GM23338 (cell line): ENCODE measurements at regions not wholly inside any gene's neighbourhood (a gene's known extent, or its start where the extent isn't known, plus 50 kb on each side); places are given as distances from the start of the nearest gene placed in this dataset.

ENCODE experiments used
- ATAC-seq: fragments of 200-7000 bp; cut with Tn5 transposase; 3 replicates; pipeline ENCODE4 v1.9.1; 2020
- DNase-seq: peaks from one replicate; pipeline ENCODE4 v3.0.0-alpha.2; 2015; ENCODE audit warnings: low spot score
- H2AFZ ChIP-seq: fragments of 200-600 bp; sonication (generic); 2 replicates; pipeline ENCODE4 v1.8.0; 2016; ENCODE audit warnings: antibody characterized with exemption, mild to moderate bottlenecking, moderate library complexity
- H3F3A ChIP-seq: fragments of 200-600 bp; sonication (generic); replicated peaks from 2 replicates; pipeline ENCODE4 v1.8.0; 2017; ENCODE audit warnings: antibody characterized with exemption, mixed run types, low read depth
- H3K27ac ChIP-seq: fragments of 200-600 bp; sonication (generic); 2 replicates; pipeline ENCODE4 v1.6.1; 2016; ENCODE audit warnings: low read depth
- H3K27me3 ChIP-seq: fragments of 200-600 bp; sonication (generic); 2 replicates; pipeline ENCODE4 v1.8.0; 2016; ENCODE audit warnings: mild to moderate bottlenecking, mixed run types, moderate library complexity; ENCODE audit not compliant: insufficient read depth
- H3K36me3 ChIP-seq: fragments of 200-600 bp; sonication (generic); 2 replicates; pipeline ENCODE4 v1.8.0; 2016; ENCODE audit warnings: mild to moderate bottlenecking; ENCODE audit not compliant: insufficient read depth
- H3K4me1 ChIP-seq: fragments of 200-600 bp; sonication (generic); 2 replicates; pipeline ENCODE4 v1.8.0; 2016; ENCODE audit warnings: mild to moderate bottlenecking, moderate library complexity; ENCODE audit not compliant: insufficient read depth
- H3K4me2 ChIP-seq: fragments of 200-600 bp; sonication (generic); 2 replicates; pipeline ENCODE4 v1.7.1; 2017; ENCODE audit warnings: mixed run types
- H3K4me3 ChIP-seq: fragments of 200-600 bp; sonication (generic); 2 replicates; pipeline ENCODE4 v1.6.1; 2016; ENCODE audit warnings: mixed run types
- H3K79me2 ChIP-seq: fragments of 200-600 bp; sonication (generic); replicated peaks from 2 replicates; pipeline ENCODE4 v1.8.0; 2017; ENCODE audit warnings: mild to moderate bottlenecking; ENCODE audit not compliant: insufficient read depth
- H3K9me2 ChIP-seq: fragments of 200-600 bp; sonication (generic); 2 replicates; pipeline ENCODE4 v1.8.0; 2017; ENCODE audit not compliant: insufficient read depth
- H4K20me1 ChIP-seq: fragments of 200-600 bp; sonication (generic); replicated peaks from 2 replicates; pipeline ENCODE4 v1.8.0; 2017; ENCODE audit warnings: mild to moderate bottlenecking; ENCODE audit not compliant: insufficient read depth
- H3K27ac Mint-ChIP-seq: 2 replicates; pipeline ENCODE4 v1.8.0; 2020; ENCODE audit warnings: inconsistent platforms, mild to moderate bottlenecking, moderate library complexity, mixed read lengths
- H3K27me3 Mint-ChIP-seq: 3 replicates; pipeline ENCODE4 v1.8.0; 2022; ENCODE audit warnings: low read depth, mild to moderate bottlenecking, moderate library complexity, mixed read lengths, inconsistent platforms; ENCODE audit not compliant: insufficient read depth, poor library complexity
- H3K36me3 Mint-ChIP-seq: 3 replicates; pipeline ENCODE4 v1.8.0; 2021; ENCODE audit warnings: low read depth, mild to moderate bottlenecking, inconsistent platforms, moderate library complexity, mixed read lengths
- H3K4me1 Mint-ChIP-seq: 3 replicates; pipeline ENCODE4 v1.8.0; 2020; ENCODE audit warnings: mild to moderate bottlenecking, inconsistent platforms, mixed read lengths
- H3K4me3 Mint-ChIP-seq: 3 replicates; pipeline ENCODE4 v1.8.0; 2021; ENCODE audit warnings: moderate library complexity, mild to moderate bottlenecking, inconsistent platforms, mixed read lengths
- H3K9me3 Mint-ChIP-seq: 3 replicates; pipeline ENCODE4 v1.8.0; 2020; ENCODE audit warnings: moderate library complexity, mild to moderate bottlenecking, inconsistent platforms, mixed read lengths
- CREB1 ChIP-seq: fragments of 250-450 bp; sonication (Bioruptor Pico); IDR thresholded peaks from 2 replicates; pipeline ENCODE4 v1.5.0; 2020; ENCODE audit warnings: low read depth, mild to moderate bottlenecking, moderate library complexity
- EZH2 ChIP-seq: fragments of 200-600 bp; sonication (generic); IDR thresholded peaks from one replicate; pipeline ENCODE4 v1.8.0; 2017; ENCODE audit warnings: antibody characterized with exemption, mild to moderate bottlenecking, low read depth; ENCODE audit not compliant: unreplicated experiment
- JUNB ChIP-seq: IDR thresholded peaks from one replicate; pipeline ENCODE4 v1.6.1; 2016; ENCODE audit warnings: antibody characterized with exemption; ENCODE audit not compliant: unreplicated experiment
- NANOG ChIP-seq: IDR thresholded peaks from 2 replicates; pipeline ENCODE4 v1.6.1; 2016; ENCODE audit warnings: antibody characterized with exemption, borderline replicate concordance
- POLR2AphosphoS5 ChIP-seq: IDR thresholded peaks from 2 replicates; pipeline ENCODE4 v1.6.1; 2016; ENCODE audit warnings: antibody characterized with exemption, low read depth
- ZNF114 ChIP-seq: fragments of 250-450 bp; sonication (Bioruptor Pico); IDR thresholded peaks from 2 replicates; pipeline ENCODE4 v1.5.0; 2020; ENCODE audit warnings: mild to moderate bottlenecking, moderate library complexity
- ZNF331 ChIP-seq: fragments of 250-450 bp; sonication (Bioruptor Pico); IDR thresholded peaks from 2 replicates; pipeline ENCODE4 v1.5.0; 2020; ENCODE audit warnings: low read depth, mild to moderate bottlenecking, moderate library complexity
- TF ChIP-seq, protein P1 (sequence below): IDR thresholded peaks from one replicate; pipeline ENCODE4 v1.6.1; 2018; ENCODE audit warnings: antibody characterized with exemption; ENCODE audit not compliant: unreplicated experiment
- TF ChIP-seq, protein P2 (sequence below): fragments of 250-450 bp; sonication (Bioruptor Pico); IDR thresholded peaks from 2 replicates; pipeline ENCODE4 v1.5.0; 2020; ENCODE audit warnings: mild to moderate bottlenecking, moderate library complexity
- TF ChIP-seq, protein P3 (sequence below), 2 experiments: fragments of 200-600 bp in 1 of 2; sonication (generic) in 1 of 2; conservative IDR thresholded peaks; 2 replicates each; pipeline versions ENCODE4 v1.5.1 to v1.6.1; 2016 to 2017; ENCODE audit warnings: antibody characterized with exemption in 2 of 2, low read depth in 2 of 2, mild to moderate bottlenecking in 2 of 2, moderate library complexity in 1 of 2

DNA sequence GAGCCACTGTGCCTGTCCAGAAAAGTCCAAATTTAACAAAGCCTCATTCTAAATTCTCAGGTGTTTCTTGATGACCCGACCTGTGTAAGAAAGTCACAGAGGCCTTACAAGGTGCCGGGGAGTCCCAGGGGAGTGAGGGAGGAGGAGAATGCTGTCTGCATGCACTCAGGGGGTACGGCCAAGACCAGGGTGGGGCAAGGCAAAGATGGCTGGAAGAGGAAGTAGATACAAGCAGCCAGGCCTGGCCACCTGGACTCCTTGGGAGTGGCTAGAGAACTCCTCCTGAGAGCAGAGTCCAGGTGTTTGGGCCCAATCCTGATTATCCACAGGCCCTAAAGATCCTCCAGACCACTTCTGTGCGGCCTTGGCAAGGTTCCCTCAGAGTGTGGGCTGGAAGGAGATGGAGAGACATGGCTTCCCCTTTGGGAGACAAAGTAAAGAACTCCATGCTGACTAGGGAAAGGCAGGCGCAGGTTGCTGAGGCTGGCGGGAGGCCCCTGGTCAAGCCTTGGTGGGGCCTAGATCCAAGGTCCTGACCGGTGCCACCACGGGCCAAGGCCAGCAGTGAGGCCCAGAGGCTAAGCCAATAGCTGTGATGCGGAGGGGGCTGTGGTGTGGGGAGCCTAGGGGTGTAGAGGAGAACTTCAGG lies 74.7 kb downstream of the COPS8 start:
- no peak for ATAC-seq
- Histone ChIP-seq H3K4me1 (no peaks in the 10 kb centered on the region), H3K4me2 (no peak overlapping the region), H3K9me2 (0 out of 2 replicates have a peak, but pooled peaks cover 7% of the 10 kb centered on the region), H3K27me3 (no peaks in the 10 kb centered on the region), H2AFZ (no peak overlapping the region), H3K4me3 (no peak overlapping the region), H3K27ac (no peak overlapping the region), H4K20me1 (no peaks in the 10 kb centered on the region), H3K79me2 (no peaks in the 10 kb centered on the region), H3K36me3 (no peaks in the 10 kb centered on the region), H3F3A (no peaks in the 10 kb centered on the region)
- no peaks in the 10 kb centered on the region for H3K36me3 Mint-ChIP-seq
- no peak overlapping the region for H3K27ac Mint-ChIP-seq
- H3K4me3 Mint-ChIP-seq, result no peak overlapping the region
- TF ChIP-seq JUNB, result no peak
- TF ChIP-seq EZH2, result no peak
- no peak for TF ChIP-seq POLR2AphosphoS5
- TF ChIP-seq ZNF114 (CRISPR knock-in tag), result no peak
- TF ChIP-seq NANOG, result no peak
- peaks cover 3% of the 10 kb centered on the region for H3K27me3 Mint-ChIP-seq
- peaks cover 5% of the 10 kb centered on the region; the same call in 2 of the 3 replicates for H3K4me1 Mint-ChIP-seq
- no peak for DNase-seq
- peaks cover 2% of the 10 kb centered on the region; the same call in 1 of the 3 replicates for H3K9me3 Mint-ChIP-seq

DNA sequence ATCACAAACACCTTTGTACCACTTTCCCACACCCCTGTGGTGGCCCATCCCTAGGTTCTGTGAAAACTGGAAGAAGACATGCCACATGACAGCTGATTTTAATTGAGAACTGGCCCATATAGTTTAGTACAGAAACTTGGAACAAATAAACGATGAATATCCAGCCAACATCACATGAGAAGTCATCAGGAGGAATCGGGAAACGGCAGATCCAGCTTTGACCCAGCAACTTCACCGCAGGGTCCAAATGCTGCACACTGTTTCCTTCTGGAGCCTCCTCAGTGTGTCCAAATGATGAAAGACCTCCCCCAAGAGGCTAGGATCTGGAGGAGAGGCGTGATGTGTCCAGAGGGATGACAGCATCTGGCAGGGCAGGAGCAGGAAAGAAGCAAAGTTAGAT lies 75.5 kb downstream of the COPS8 start:
- Histone ChIP-seq H3K4me1 (no peaks in the 10 kb centered on the region), H3K79me2 (no peaks in the 10 kb centered on the region), H3K4me2 (no peak overlapping the region), H3K27me3 (no peaks in the 10 kb centered on the region), H2AFZ (no peak overlapping the region), H4K20me1 (no peaks in the 10 kb centered on the region), H3F3A (no peaks in the 10 kb centered on the region), H3K27ac (no peak overlapping the region), H3K36me3 (no peaks in the 10 kb centered on the region), H3K9me2 (peaks cover 10% of the 10 kb centered on the region; the same call in 1 of the 2 replicates), H3K4me3 (no peak overlapping the region)
- ATAC-seq, result no peak
- Mint-ChIP-seq H3K36me3 (no peaks in the 10 kb centered on the region), H3K4me1 (peaks cover 9% of the 10 kb centered on the region), H3K4me3 (no peak overlapping the region), H3K9me3 (peaks cover 2% of the 10 kb centered on the region; the same call in 1 of the 3 replicates), H3K27me3 (peaks cover 3% of the 10 kb centered on the region), H3K27ac (no peak overlapping the region)
- no peak for DNase-seq
- TF ChIP-seq, protein P1, sequence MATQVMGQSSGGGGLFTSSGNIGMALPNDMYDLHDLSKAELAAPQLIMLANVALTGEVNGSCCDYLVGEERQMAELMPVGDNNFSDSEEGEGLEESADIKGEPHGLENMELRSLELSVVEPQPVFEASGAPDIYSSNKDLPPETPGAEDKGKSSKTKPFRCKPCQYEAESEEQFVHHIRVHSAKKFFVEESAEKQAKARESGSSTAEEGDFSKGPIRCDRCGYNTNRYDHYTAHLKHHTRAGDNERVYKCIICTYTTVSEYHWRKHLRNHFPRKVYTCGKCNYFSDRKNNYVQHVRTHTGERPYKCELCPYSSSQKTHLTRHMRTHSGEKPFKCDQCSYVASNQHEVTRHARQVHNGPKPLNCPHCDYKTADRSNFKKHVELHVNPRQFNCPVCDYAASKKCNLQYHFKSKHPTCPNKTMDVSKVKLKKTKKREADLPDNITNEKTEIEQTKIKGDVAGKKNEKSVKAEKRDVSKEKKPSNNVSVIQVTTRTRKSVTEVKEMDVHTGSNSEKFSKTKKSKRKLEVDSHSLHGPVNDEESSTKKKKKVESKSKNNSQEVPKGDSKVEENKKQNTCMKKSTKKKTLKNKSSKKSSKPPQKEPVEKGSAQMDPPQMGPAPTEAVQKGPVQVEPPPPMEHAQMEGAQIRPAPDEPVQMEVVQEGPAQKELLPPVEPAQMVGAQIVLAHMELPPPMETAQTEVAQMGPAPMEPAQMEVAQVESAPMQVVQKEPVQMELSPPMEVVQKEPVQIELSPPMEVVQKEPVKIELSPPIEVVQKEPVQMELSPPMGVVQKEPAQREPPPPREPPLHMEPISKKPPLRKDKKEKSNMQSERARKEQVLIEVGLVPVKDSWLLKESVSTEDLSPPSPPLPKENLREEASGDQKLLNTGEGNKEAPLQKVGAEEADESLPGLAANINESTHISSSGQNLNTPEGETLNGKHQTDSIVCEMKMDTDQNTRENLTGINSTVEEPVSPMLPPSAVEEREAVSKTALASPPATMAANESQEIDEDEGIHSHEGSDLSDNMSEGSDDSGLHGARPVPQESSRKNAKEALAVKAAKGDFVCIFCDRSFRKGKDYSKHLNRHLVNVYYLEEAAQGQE, result no peak
- no peak for TF ChIP-seq CREB1 (CRISPR knock-in tag)
- no peak for TF ChIP-seq ZNF114 (CRISPR knock-in tag)
- TF ChIP-seq, protein P2, sequence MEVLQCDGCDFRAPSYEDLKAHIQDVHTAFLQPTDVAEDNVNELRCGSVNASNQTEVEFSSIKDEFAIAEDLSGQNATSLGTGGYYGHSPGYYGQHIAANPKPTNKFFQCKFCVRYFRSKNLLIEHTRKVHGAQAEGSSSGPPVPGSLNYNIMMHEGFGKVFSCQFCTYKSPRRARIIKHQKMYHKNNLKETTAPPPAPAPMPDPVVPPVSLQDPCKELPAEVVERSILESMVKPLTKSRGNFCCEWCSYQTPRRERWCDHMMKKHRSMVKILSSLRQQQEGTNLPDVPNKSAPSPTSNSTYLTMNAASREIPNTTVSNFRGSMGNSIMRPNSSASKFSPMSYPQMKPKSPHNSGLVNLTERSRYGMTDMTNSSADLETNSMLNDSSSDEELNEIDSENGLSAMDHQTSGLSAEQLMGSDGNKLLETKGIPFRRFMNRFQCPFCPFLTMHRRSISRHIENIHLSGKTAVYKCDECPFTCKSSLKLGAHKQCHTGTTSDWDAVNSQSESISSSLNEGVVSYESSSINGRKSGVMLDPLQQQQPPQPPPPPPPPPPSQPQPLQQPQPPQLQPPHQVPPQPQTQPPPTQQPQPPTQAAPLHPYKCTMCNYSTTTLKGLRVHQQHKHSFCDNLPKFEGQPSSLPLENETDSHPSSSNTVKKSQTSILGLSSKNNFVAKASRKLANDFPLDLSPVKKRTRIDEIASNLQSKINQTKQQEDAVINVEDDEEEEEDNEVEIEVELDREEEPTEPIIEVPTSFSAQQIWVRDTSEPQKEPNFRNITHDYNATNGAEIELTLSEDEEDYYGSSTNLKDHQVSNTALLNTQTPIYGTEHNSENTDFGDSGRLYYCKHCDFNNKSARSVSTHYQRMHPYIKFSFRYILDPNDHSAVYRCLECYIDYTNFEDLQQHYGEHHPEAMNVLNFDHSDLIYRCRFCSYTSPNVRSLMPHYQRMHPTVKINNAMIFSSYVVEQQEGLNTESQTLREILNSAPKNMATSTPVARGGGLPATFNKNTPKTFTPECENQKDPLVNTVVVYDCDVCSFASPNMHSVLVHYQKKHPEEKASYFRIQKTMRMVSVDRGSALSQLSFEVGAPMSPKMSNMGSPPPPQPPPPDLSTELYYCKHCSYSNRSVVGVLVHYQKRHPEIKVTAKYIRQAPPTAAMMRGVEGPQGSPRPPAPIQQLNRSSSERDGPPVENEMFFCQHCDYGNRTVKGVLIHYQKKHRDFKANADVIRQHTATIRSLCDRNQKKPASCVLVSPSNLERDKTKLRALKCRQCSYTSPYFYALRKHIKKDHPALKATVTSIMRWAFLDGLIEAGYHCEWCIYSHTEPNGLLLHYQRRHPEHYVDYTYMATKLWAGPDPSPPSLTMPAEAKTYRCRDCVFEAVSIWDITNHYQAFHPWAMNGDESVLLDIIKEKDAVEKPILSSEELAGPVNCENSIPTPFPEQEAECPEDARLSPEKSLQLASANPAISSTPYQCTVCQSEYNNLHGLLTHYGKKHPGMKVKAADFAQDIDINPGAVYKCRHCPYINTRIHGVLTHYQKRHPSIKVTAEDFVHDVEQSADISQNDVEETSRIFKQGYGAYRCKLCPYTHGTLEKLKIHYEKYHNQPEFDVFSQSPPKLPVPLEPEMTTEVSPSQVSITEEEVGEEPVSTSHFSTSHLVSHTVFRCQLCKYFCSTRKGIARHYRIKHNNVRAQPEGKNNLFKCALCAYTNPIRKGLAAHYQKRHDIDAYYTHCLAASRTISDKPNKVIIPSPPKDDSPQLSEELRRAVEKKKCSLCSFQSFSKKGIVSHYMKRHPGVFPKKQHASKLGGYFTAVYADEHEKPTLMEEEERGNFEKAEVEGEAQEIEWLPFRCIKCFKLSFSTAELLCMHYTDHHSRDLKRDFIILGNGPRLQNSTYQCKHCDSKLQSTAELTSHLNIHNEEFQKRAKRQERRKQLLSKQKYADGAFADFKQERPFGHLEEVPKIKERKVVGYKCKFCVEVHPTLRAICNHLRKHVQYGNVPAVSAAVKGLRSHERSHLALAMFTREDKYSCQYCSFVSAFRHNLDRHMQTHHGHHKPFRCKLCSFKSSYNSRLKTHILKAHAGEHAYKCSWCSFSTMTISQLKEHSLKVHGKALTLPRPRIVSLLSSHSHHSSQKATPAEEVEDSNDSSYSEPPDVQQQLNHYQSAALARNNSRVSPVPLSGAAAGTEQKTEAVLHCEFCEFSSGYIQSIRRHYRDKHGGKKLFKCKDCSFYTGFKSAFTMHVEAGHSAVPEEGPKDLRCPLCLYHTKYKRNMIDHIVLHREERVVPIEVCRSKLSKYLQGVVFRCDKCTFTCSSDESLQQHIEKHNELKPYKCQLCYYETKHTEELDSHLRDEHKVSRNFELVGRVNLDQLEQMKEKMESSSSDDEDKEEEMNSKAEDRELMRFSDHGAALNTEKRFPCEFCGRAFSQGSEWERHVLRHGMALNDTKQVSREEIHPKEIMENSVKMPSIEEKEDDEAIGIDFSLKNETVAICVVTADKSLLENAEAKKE, result no peak
- TF ChIP-seq POLR2AphosphoS5, result no peak
- TF ChIP-seq EZH2, result no peak
- TF ChIP-seq ZNF331, result no peak
- TF ChIP-seq, protein P3, sequence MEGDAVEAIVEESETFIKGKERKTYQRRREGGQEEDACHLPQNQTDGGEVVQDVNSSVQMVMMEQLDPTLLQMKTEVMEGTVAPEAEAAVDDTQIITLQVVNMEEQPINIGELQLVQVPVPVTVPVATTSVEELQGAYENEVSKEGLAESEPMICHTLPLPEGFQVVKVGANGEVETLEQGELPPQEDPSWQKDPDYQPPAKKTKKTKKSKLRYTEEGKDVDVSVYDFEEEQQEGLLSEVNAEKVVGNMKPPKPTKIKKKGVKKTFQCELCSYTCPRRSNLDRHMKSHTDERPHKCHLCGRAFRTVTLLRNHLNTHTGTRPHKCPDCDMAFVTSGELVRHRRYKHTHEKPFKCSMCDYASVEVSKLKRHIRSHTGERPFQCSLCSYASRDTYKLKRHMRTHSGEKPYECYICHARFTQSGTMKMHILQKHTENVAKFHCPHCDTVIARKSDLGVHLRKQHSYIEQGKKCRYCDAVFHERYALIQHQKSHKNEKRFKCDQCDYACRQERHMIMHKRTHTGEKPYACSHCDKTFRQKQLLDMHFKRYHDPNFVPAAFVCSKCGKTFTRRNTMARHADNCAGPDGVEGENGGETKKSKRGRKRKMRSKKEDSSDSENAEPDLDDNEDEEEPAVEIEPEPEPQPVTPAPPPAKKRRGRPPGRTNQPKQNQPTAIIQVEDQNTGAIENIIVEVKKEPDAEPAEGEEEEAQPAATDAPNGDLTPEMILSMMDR (conservative IDR thresholded peaks at IDR 0.05; ENCODE audit: low read depth in 2 of 2), result no peak
